Endothelial cell of umbilical vein (primary cell): ENCODE measurements at regions not wholly inside any gene's neighbourhood (a gene's known extent, or its start where the extent isn't known, plus 50 kb on each side); places are given as distances from the start of the nearest gene placed in this dataset.

Experiments used
- BruUV-seq: library from RNA; stranded (reverse); fragments of 400-500 nt; replicated peaks from 2 replicates; lab custom pipeline; 2021; lab: Mats Ljungman, UMichigan
- CTCF ChIA-PET: fragments of 300-600, 350-600 bp; sonication (Branson Sonifier 250); formaldehyde crosslinking; loops from one replicate; lab custom pipeline; 2021; ENCODE audit warnings: antibody characterized with exemption, inconsistent platforms; lab: Charles Lee
- POLR2A ChIA-PET: fragments of 300-600, 350-600 bp; sonication (Branson Sonifier 250); formaldehyde crosslinking; loops from one replicate; lab custom pipeline; 2021; ENCODE audit warnings: antibody characterized with exemption, inconsistent platforms; lab: Charles Lee
- DNase-seq: peaks from one replicate; pipeline ENCODE4 v3.0.0-alpha.2; 2011; ENCODE audit warnings: low read depth, low spot score
- FAIRE-seq: peaks from 2 replicates; lab custom pipeline; 2011; peaks lifted over from hg19 to GRCh38; lab: Jason Lieb, UNC
- H2AFZ ChIP-seq: 2 replicates; pipeline ENCODE4 v1.6.0; 2012; ENCODE audit warnings: low read depth, low read length, control low read depth, inconsistent platforms
- H3K27ac ChIP-seq: 2 replicates; pipeline ENCODE4 v1.5.1; 2011; ENCODE audit warnings: low read depth, mild to moderate bottlenecking, control low read depth, low read length, moderate library complexity; ENCODE audit not compliant: insufficient read depth
- H3K27me3 ChIP-seq, 2 experiments: 2 replicates each; pipeline versions ENCODE4 v1.6.0 to v1.6.1; 2011; ENCODE audit warnings: low read length in 2 of 2, mixed read lengths in 1 of 2; ENCODE audit not compliant: control insufficient read depth in 2 of 2, insufficient read depth in 2 of 2
- H3K36me3 ChIP-seq, 2 experiments: 2 replicates in 1 of 2; 3 replicates in 1 of 2; pipeline ENCODE4 v1.5.1; 2011; ENCODE audit warnings: low read length in 2 of 2, mild to moderate bottlenecking in 1 of 2, moderate library complexity in 1 of 2; ENCODE audit not compliant: control insufficient read depth in 2 of 2, insufficient read depth in 2 of 2; ENCODE audit errors: extremely low read depth in 1 of 2
- H3K4me1 ChIP-seq: 3 replicates; pipeline ENCODE4 v1.5.1; 2011; ENCODE audit warnings: mild to moderate bottlenecking, low read length; ENCODE audit not compliant: control insufficient read depth, insufficient read depth; ENCODE audit errors: extremely low read depth
- H3K4me2 ChIP-seq: 2 replicates; pipeline ENCODE4 v1.6.1; 2011; ENCODE audit warnings: low read length, control low read depth, mixed read lengths; ENCODE audit not compliant: insufficient read depth
- H3K4me3 ChIP-seq, 3 experiments: fragments of 200-600 bp in 1 of 3; sonication (generic), shearing (Covaris generic) in 1 of 3; replicated peaks in 1 of 3; 2 replicates each; pipeline ENCODE4 v1.5.1; 2011 to 2016; ENCODE audit warnings: control low read depth in 3 of 3, low read length in 3 of 3, mild to moderate bottlenecking in 2 of 3, inconsistent platforms in 1 of 3, low read depth in 1 of 3, moderate library complexity in 1 of 3; ENCODE audit not compliant: insufficient read depth in 1 of 3
- H3K79me2 ChIP-seq: 2 replicates; pipeline ENCODE4 v1.6.0; 2012; ENCODE audit warnings: low read length, inconsistent platforms; ENCODE audit not compliant: control insufficient read depth, insufficient read depth
- H3K9ac ChIP-seq: replicated peaks from 2 replicates; pipeline ENCODE3; 2011; ENCODE audit warnings: low read length, control low read depth; ENCODE audit not compliant: insufficient read depth; ENCODE audit errors: extremely low read depth
- H3K9me1 ChIP-seq: replicated peaks from 3 replicates; pipeline ENCODE4 v1.6.0; 2011; ENCODE audit warnings: mild to moderate bottlenecking, low read length; ENCODE audit not compliant: control insufficient read depth, insufficient read depth; ENCODE audit errors: extremely low read depth
- H3K9me3 ChIP-seq: replicated peaks from 2 replicates; pipeline ENCODE4 v1.5.1; 2012; ENCODE audit warnings: low read length, inconsistent platforms; ENCODE audit not compliant: control insufficient read depth, insufficient read depth
- H4K20me1 ChIP-seq: replicated peaks from 2 replicates; pipeline ENCODE3; 2011; ENCODE audit warnings: mild to moderate bottlenecking, low read length; ENCODE audit not compliant: control insufficient read depth, insufficient read depth; ENCODE audit errors: extremely low read depth
- EZH2 ChIP-seq: IDR thresholded peaks from 2 replicates; pipeline ENCODE4 v1.6.1; 2012; ENCODE audit warnings: borderline replicate concordance, low read depth, mild to moderate bottlenecking, moderate library complexity, low read length, inconsistent platforms; ENCODE audit not compliant: severe bottlenecking
- FOS ChIP-seq: IDR thresholded peaks from 2 replicates; pipeline ENCODE4 v1.6.1; 2011; ENCODE audit warnings: mild to moderate bottlenecking, low read length, moderate library complexity, borderline replicate concordance; ENCODE audit not compliant: insufficient read depth
- GATA2 ChIP-seq: IDR thresholded peaks from 2 replicates; pipeline ENCODE4 v1.7.0; 2011; ENCODE audit warnings: low read depth, mild to moderate bottlenecking, moderate library complexity, mixed read lengths, low read length; ENCODE audit not compliant: insufficient read length, insufficient read depth
- JUN ChIP-seq: IDR thresholded peaks from 2 replicates; pipeline ENCODE4 v1.6.1; 2011; ENCODE audit warnings: borderline replicate concordance, low read depth; ENCODE audit not compliant: insufficient read length, insufficient read depth
- MYC ChIP-seq: IDR thresholded peaks from one replicate; pipeline ENCODE4 v1.6.1; 2011; ENCODE audit warnings: mild to moderate bottlenecking, low read depth, low read length
- POLR2A ChIP-seq: IDR thresholded peaks from 2 replicates; pipeline ENCODE4 v1.6.1; 2012; ENCODE audit warnings: low read depth, mild to moderate bottlenecking, control low read depth, low read length
- POLR2AphosphoS5 ChIP-seq: IDR thresholded peaks from 2 replicates; pipeline ENCODE4 v1.6.1; 2012; ENCODE audit warnings: low read depth, mild to moderate bottlenecking, control low read depth, low read length, moderate library complexity; ENCODE audit not compliant: insufficient read depth
- dilution Hi-C: fragments of 300-500 bp; cut with MboI; formaldehyde crosslinking; loops from one replicate; pipeline ENCODE4 v1.15.0; 2019; ENCODE audit warnings: low sequenced_read_pairs; ENCODE audit not compliant: extremely low pct_ligation_motif_present
- intact Hi-C: fragments of 100-400 bp; cut with micrococcal nuclease; formaldehyde crosslinking; loops from one replicate; pipeline ENCODE4 v1.10.0; 2022
- TF ChIP-seq, protein P1 (sequence below), 2 donors: IDR thresholded peaks; 1 replicate in 1 of 2; 2 replicates in 1 of 2; pipeline ENCODE4 v1.5.1; 2011; ENCODE audit warnings: low read length in 2 of 2, mild to moderate bottlenecking in 2 of 2, moderate library complexity in 2 of 2, control low read depth in 1 of 2, inconsistent platforms in 1 of 2, low read depth in 1 of 2; ENCODE audit not compliant: insufficient read depth in 1 of 2; ENCODE audit errors: extremely low read depth in 1 of 2
- TF ChIP-seq, protein P2 (sequence below): IDR thresholded peaks from 2 replicates; pipeline ENCODE4 v1.6.1; 2011; ENCODE audit not compliant: insufficient read depth, insufficient read length

DNA sequence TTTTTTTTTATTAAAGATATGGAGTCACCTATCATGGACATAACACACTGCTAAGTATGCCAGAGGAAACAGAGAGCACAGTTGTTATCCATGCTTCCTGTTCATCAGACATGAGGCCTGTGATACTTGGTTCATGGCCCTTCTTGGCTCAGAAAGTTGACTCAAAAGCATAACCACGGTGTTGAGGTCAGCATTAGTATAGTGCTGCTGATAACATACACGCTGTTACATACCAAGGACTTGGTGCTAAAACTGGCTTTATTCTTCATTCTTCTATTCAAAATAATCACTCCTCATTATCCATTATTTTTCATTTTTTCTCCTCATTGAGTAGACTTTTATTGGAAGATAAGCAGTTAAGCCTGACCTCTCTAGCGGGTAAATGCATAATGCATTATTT lies 464.1 kb downstream of the ADGRL2 start:
- no peaks in the 10 kb centered on the region for H3K9me1 ChIP-seq
- H3K27ac ChIP-seq = no peak overlapping the region
- TF ChIP-seq JUN = no peak
- TF ChIP-seq FOS = no peak
- no peak for TF ChIP-seq POLR2AphosphoS5
- TF ChIP-seq, protein P1, sequence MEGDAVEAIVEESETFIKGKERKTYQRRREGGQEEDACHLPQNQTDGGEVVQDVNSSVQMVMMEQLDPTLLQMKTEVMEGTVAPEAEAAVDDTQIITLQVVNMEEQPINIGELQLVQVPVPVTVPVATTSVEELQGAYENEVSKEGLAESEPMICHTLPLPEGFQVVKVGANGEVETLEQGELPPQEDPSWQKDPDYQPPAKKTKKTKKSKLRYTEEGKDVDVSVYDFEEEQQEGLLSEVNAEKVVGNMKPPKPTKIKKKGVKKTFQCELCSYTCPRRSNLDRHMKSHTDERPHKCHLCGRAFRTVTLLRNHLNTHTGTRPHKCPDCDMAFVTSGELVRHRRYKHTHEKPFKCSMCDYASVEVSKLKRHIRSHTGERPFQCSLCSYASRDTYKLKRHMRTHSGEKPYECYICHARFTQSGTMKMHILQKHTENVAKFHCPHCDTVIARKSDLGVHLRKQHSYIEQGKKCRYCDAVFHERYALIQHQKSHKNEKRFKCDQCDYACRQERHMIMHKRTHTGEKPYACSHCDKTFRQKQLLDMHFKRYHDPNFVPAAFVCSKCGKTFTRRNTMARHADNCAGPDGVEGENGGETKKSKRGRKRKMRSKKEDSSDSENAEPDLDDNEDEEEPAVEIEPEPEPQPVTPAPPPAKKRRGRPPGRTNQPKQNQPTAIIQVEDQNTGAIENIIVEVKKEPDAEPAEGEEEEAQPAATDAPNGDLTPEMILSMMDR (IDR thresholded peaks at IDR 0.05; ENCODE audit: extremely low read depth in 1 of 2, insufficient read depth in 1 of 2, low read depth in 1 of 2, low read length in 2 of 2) = no peak
- TF ChIP-seq, protein P2, sequence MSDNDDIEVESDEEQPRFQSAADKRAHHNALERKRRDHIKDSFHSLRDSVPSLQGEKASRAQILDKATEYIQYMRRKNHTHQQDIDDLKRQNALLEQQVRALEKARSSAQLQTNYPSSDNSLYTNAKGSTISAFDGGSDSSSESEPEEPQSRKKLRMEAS = no peak
- TF ChIP-seq POLR2A = no peak
- TF ChIP-seq GATA2 = no peak
- no peak for TF ChIP-seq MYC
- TF ChIP-seq EZH2 = no peak
- peaks cover 4% of the 10 kb centered on the region for H3K4me1 ChIP-seq
- no peaks in the 10 kb centered on the region for H3K27me3 ChIP-seq
- H3K36me3 ChIP-seq = no peaks in the 10 kb centered on the region
- H3K4me2 ChIP-seq = no peak overlapping the region
- no peak overlapping the region for H3K9ac ChIP-seq
- H2AFZ ChIP-seq = no peak overlapping the region
- no peak for DNase-seq
- no TSS peak for BruUV-seq
- POLR2A ChIA-PET = no interaction called here
- no peaks in the 10 kb centered on the region for H4K20me1 ChIP-seq
- no peaks in the 10 kb centered on the region for H3K9me3 ChIP-seq
- dilution Hi-C loops = no loop called here
- no peak for FAIRE-seq
- no peak overlapping the region for H3K4me3 ChIP-seq
- CTCF ChIA-PET = no interaction called here
- intact Hi-C loops = no loop called here
- H3K79me2 ChIP-seq = no peaks in the 10 kb centered on the region
